HCT116 (cell line): ENCODE measurements at regions not wholly inside any gene's neighbourhood (a gene's known extent, or its start where the extent isn't known, plus 50 kb on each side); places are given as distances from the start of the nearest gene placed in this dataset.

Experiments
- ATAC-seq: fragments of 200-7000 bp; cut with Tn5 transposase; 2 replicates; pipeline ENCODE4 v1.9.1; 2020; ENCODE audit warnings: mild to moderate bottlenecking, moderate library complexity
- BruUV-seq: library from RNA; stranded (reverse); fragments of 400-500 nt; replicated peaks from 2 replicates; lab custom pipeline; 2021; lab: Mats Ljungman, UMichigan
- CTCF ChIA-PET: fragments of 300-600 bp; sonication (Branson Sonifier 250); formaldehyde crosslinking; loops from one replicate; lab custom pipeline; 2021; ENCODE audit warnings: antibody characterized with exemption; lab: Charles Lee
- POLR2A ChIA-PET: fragments of 300-600, 350-600 bp; sonication (Branson Sonifier 250); formaldehyde crosslinking; loops from one replicate; lab custom pipeline; 2021; ENCODE audit warnings: antibody characterized with exemption; lab: Charles Lee
- RAD21 ChIA-PET, 2 experiments: fragments of 300-600 bp; sonication (Branson Sonifier 250); formaldehyde crosslinking; loops; one replicate each; lab custom pipeline; 2023; ENCODE audit warnings: low total read pairs in 2 of 2; ENCODE audit not compliant: uncharacterized antibody in 2 of 2, unreplicated experiment in 2 of 2, low non-redundant PET in 1 of 2; lab: Charles Lee
- DNase-seq: peaks from one replicate; pipeline ENCODE4 v3.0.0-alpha.2; 2010; ENCODE audit warnings: low read depth, low spot score
- H2AFZ ChIP-seq: fragments of 200-600 bp; shearing (Covaris generic), sonication (generic); 2 replicates; pipeline ENCODE4 v1.6.1; 2017; ENCODE audit warnings: low read depth, mixed run types, mixed read lengths, antibody characterized with exemption, low read length; ENCODE audit not compliant: poor library complexity, severe bottlenecking
- H3K27ac ChIP-seq: 2 replicates; pipeline ENCODE4 v1.5.1; 2012; ENCODE audit warnings: low read depth, low read length
- H3K27me3 ChIP-seq: fragments of 200-600 bp; sonication (generic); 2 replicates; pipeline ENCODE4 v1.6.1; 2016; ENCODE audit warnings: mixed run types, low read length, mixed read lengths; ENCODE audit not compliant: insufficient read depth
- H3K36me3 ChIP-seq, 2 experiments: fragments of 200-500 bp in 1 of 2; fragments of 200-600 bp in 1 of 2; sonication (Bioruptor generic) in 1 of 2; sonication (generic) in 1 of 2; 2 replicates each; pipeline versions ENCODE4 v1.5.1 to v1.6.1; 2014 to 2016; ENCODE audit warnings: low read length in 2 of 2, inconsistent platforms in 1 of 2, mixed read lengths in 1 of 2, mixed run types in 1 of 2; ENCODE audit not compliant: insufficient read depth in 2 of 2, control insufficient read depth in 1 of 2
- H3K4me1 ChIP-seq, 2 experiments: fragments of 200-600 bp in 1 of 2; sonication (generic) in 1 of 2; 2 replicates each; pipeline versions ENCODE4 v1.5.1 to v1.6.1; 2012 to 2017; ENCODE audit warnings: low read length in 2 of 2, inconsistent platforms in 1 of 2, mild to moderate bottlenecking in 1 of 2, mixed read lengths in 1 of 2, mixed run types in 1 of 2, moderate library complexity in 1 of 2; ENCODE audit not compliant: insufficient read depth in 2 of 2, control insufficient read depth in 1 of 2
- H3K4me2 ChIP-seq: fragments of 200-600 bp; sonication (generic); 2 replicates; pipeline ENCODE4 v1.6.1; 2017; ENCODE audit warnings: mixed run types, low read length, mixed read lengths
- H3K4me3 ChIP-seq, 2 experiments: fragments of 200-600 bp in 1 of 2; sonication (generic) in 1 of 2; replicated peaks in 1 of 2; 2 replicates each; pipeline ENCODE4 v1.5.1; 2011 to 2016; ENCODE audit warnings: low read length in 2 of 2, control low read depth in 1 of 2, low read depth in 1 of 2, mild to moderate bottlenecking in 1 of 2, mixed read lengths in 1 of 2, mixed run types in 1 of 2
- H3K79me2 ChIP-seq: fragments of 200-600 bp; sonication (generic); 2 replicates; pipeline ENCODE4 v1.6.1; 2017; ENCODE audit warnings: mild to moderate bottlenecking, mixed run types, low read length, moderate library complexity, mixed read lengths; ENCODE audit not compliant: insufficient read depth
- H3K9ac ChIP-seq: fragments of 200-600 bp; sonication (generic); 2 replicates; pipeline ENCODE4 v1.6.1; 2016; ENCODE audit warnings: low read length, mixed read lengths
- H3K9me2 ChIP-seq: fragments of 200-600 bp; sonication (generic), shearing (Covaris generic); 2 replicates; pipeline ENCODE4 v1.6.1; 2017; ENCODE audit warnings: mixed run types, mild to moderate bottlenecking, moderate library complexity; ENCODE audit not compliant: insufficient read depth
- H3K9me3 ChIP-seq, 2 experiments: fragments of 200-500 bp in 1 of 2; fragments of 200-600 bp in 1 of 2; sonication (Bioruptor generic) in 1 of 2; sonication (generic) in 1 of 2; 2 replicates each; pipeline ENCODE4 v1.6.1; 2014 to 2017; ENCODE audit warnings: low read length in 2 of 2, mixed read lengths in 2 of 2, inconsistent platforms in 1 of 2, low read depth in 1 of 2, mild to moderate bottlenecking in 1 of 2, mixed run types in 1 of 2, moderate library complexity in 1 of 2; ENCODE audit not compliant: control insufficient read depth in 1 of 2, insufficient read depth in 1 of 2
- H4K20me1 ChIP-seq: fragments of 200-600 bp; sonication (generic), shearing (Covaris generic); 2 replicates; pipeline ENCODE4 v1.6.1; 2017; ENCODE audit warnings: mixed run types, mild to moderate bottlenecking, moderate library complexity; ENCODE audit not compliant: insufficient read depth
- CBX3 ChIP-seq: IDR thresholded peaks from 2 replicates; pipeline ENCODE4 v1.6.1; 2012; ENCODE audit warnings: low read depth
- CEBPB ChIP-seq: IDR thresholded peaks from 2 replicates; pipeline ENCODE4 v1.6.1; 2012; ENCODE audit warnings: low read depth
- CTCF ChIP-seq, 3 experiments: fragments of 200-600 bp in 1 of 3; sonication (generic) in 1 of 3; IDR thresholded peaks in 2 of 3; conservative IDR thresholded peaks in 1 of 3; 2 replicates each; pipeline ENCODE4 v1.5.1; 2012 to 2017; ENCODE audit warnings: low read depth in 2 of 3, low read length in 2 of 3, antibody characterized with exemption in 1 of 3, borderline replicate concordance in 1 of 3, control low read depth in 1 of 3, mild to moderate bottlenecking in 1 of 3, mixed read lengths in 1 of 3, mixed run types in 1 of 3, moderate library complexity in 1 of 3; ENCODE audit not compliant: insufficient read depth in 1 of 3
- POLR2A ChIP-seq: IDR thresholded peaks from 2 replicates; pipeline ENCODE4 v1.7.0; 2011; ENCODE audit warnings: borderline replicate concordance; ENCODE audit not compliant: insufficient read depth, insufficient read length; ENCODE audit errors: extremely low read depth
- intact Hi-C: fragments of 100-400 bp; cut with micrococcal nuclease; formaldehyde crosslinking; loops from 2 replicates; pipeline ENCODE4 v1.10.0; 2022

GRCh38 chr14:98290596-98290995 is 981.4 kb downstream of the BCL11B start:
- ChIA-PET CTCF (no interaction called here), POLR2A (no interaction called here), RAD21 (no interaction called here)
- no peak overlapping the region for H3K4me3 ChIP-seq
- no peak for DNase-seq
- no peaks in the 10 kb centered on the region for H4K20me1 ChIP-seq
- no peak overlapping the region for H3K9ac ChIP-seq
- H3K4me1 ChIP-seq = no peaks in the 10 kb centered on the region
- no peaks in the 10 kb centered on the region for H3K79me2 ChIP-seq
- H3K9me3 ChIP-seq = no peaks in the 10 kb centered on the region; a peak in 1 of 4 replicates
- intact Hi-C loops = no loop called here
- H3K27me3 ChIP-seq = no peaks in the 10 kb centered on the region
- no peak overlapping the region for H3K27ac ChIP-seq
- no peaks in the 10 kb centered on the region for H3K9me2 ChIP-seq
- no TSS peak for BruUV-seq
- no peak for ATAC-seq
- H3K4me2 ChIP-seq = no peak overlapping the region
- no peak overlapping the region for H2AFZ ChIP-seq
- TF ChIP-seq CEBPB (no peak), CTCF (IDR thresholded peaks at IDR 0.05 in 2 of 3, conservative IDR thresholded peaks at IDR 0.05 in 1 of 3; ENCODE audit: borderline replicate concordance in 1 of 3, insufficient read depth in 1 of 3, low read depth in 2 of 3, low read length in 2 of 3) (no peak)
- no peaks in the 10 kb centered on the region for H3K36me3 ChIP-seq

- Histone ChIP-seq H3K27me3 (no peaks in the 10 kb centered on the region), H3K4me1 (no peaks in the 10 kb centered on the region), H3K9me2 (no peaks in the 10 kb centered on the region), H3K9ac (no peak overlapping the region), H3K79me2 (no peaks in the 10 kb centered on the region), H3K27ac (no peak overlapping the region), H3K9me3 (peaks cover 0 to 3% of the 10 kb centered on the region in 2 experiments; a peak in 1 of 4 replicates), H2AFZ (no peak overlapping the region), H4K20me1 (no peaks in the 10 kb centered on the region), H3K36me3 (no peaks in the 10 kb centered on the region), H3K4me3 (no peak overlapping the region), H3K4me2 (no peak overlapping the region)
- intact Hi-C loops = no loop called here
- ATAC-seq (no peak), DNase-seq (no peak)
- ChIA-PET POLR2A (no interaction called here), CTCF (no interaction called here), RAD21 (no interaction called here)
- TF ChIP-seq POLR2A (no peak), CBX3 (no peak)
- BruUV-seq = no TSS peak
Observed at GRCh38 chr14:98292191-98292590, 979.8 kb downstream of the BCL11B start.
